ENCODE measurements at regions not wholly inside any gene's neighbourhood (a gene's known extent, or its start where the extent isn't known, plus 50 kb on each side); places are given as distances from the start of the nearest gene placed in this dataset.
"Not testable (repeated sequence)": the region's sequence is repeated elsewhere in the genome, so short reads cannot be mapped to it uniquely, and the experiment has no call there.

DNA sequence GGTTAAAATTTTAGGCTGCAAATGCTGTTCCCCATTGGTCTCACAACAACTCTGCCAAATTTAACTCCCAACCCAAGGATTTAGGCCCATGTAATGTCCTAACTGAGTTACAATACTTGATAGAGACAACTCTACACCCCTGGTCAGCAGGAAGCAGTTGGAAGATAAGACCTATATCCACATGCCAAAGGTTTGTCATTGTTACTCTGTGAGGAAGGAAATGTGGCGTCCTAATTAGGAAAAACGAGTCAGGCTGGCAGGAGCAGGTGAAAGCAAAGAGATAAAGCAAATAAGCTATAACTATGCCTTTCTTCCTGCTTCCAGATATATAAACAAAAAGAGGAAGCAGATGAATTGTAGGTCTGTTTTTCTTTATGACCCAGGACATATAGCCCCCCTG, 69.1 kb downstream of the SPIN4 start:
- H3K27ac ChIP-seq (ENCODE audit: low read length), result no peak overlapping the region
- H3K9me3 ChIP-seq (ENCODE audit: insufficient read depth, low read length, severe bottlenecking), result no peaks in the 10 kb centered on the region
- no peaks in the 10 kb centered on the region for H3K36me3 ChIP-seq (ENCODE audit: insufficient read depth, low read length)
- no peaks in the 10 kb centered on the region for H4K20me1 ChIP-seq (ENCODE audit: insufficient read depth, low read length)
- no peak overlapping the region for H2AFZ ChIP-seq (ENCODE audit: low read depth, low read length)
- DNase-seq (no peak), ATAC-seq (ENCODE audit: insufficient read depth, low read depth) (no peak)
- H3K79me2 ChIP-seq (ENCODE audit: insufficient read depth, low read length), result no peaks in the 10 kb centered on the region
- no peak overlapping the region for H3K4me3 ChIP-seq (ENCODE audit: low read depth in 1 of 2, low read length in 2 of 2)
- no peaks in the 10 kb centered on the region for H3K27me3 ChIP-seq (ENCODE audit: insufficient read depth, low read length, poor library complexity)
- H3K9ac ChIP-seq (ENCODE audit: low read depth, low read length), result no peak overlapping the region
- no peak for TF ChIP-seq EZH2 (IDR thresholded peaks at IDR 0.05; ENCODE audit: borderline replicate concordance, low read depth, low read length, severe bottlenecking)
- TF ChIP-seq, protein P1, sequence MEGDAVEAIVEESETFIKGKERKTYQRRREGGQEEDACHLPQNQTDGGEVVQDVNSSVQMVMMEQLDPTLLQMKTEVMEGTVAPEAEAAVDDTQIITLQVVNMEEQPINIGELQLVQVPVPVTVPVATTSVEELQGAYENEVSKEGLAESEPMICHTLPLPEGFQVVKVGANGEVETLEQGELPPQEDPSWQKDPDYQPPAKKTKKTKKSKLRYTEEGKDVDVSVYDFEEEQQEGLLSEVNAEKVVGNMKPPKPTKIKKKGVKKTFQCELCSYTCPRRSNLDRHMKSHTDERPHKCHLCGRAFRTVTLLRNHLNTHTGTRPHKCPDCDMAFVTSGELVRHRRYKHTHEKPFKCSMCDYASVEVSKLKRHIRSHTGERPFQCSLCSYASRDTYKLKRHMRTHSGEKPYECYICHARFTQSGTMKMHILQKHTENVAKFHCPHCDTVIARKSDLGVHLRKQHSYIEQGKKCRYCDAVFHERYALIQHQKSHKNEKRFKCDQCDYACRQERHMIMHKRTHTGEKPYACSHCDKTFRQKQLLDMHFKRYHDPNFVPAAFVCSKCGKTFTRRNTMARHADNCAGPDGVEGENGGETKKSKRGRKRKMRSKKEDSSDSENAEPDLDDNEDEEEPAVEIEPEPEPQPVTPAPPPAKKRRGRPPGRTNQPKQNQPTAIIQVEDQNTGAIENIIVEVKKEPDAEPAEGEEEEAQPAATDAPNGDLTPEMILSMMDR (IDR thresholded peaks at IDR 0.05; ENCODE audit: borderline replicate concordance, extremely low read depth, low read length, poor library complexity, severe bottlenecking), result no peak
- H3K4me1 ChIP-seq (ENCODE audit: insufficient read depth, low read length), result no peaks in the 10 kb centered on the region
- H3K4me2 ChIP-seq (ENCODE audit: insufficient read depth, low read length), result no peak overlapping the region

DNA sequence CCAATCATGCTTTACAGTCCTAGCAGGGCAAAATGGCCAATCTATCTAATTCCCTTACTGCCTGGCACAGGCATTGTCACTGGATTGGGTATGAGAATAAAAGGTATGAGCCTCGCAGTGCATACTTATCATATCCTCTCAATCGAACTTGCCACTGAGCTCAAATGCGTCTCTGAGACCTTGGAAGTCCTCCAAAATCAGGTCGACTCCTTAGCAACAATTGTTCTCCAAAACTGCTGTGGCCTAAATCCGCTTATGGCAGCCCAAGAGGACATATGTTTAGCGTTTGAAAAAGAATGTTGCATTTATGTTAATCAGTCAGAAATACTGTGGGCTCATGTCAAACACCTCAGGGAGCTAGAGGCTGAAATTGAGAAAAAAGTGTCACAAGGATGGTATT, 69.7 kb downstream of the SPIN4 start:
- H4K20me1 ChIP-seq (ENCODE audit: insufficient read depth, low read length), result no peaks in the 10 kb centered on the region
- ATAC-seq (ENCODE audit: insufficient read depth, low read depth), result no peak
- H3K4me1 ChIP-seq (ENCODE audit: insufficient read depth, low read length), result no peaks in the 10 kb centered on the region
- no peak overlapping the region for H3K4me2 ChIP-seq (ENCODE audit: insufficient read depth, low read length)
- no peak overlapping the region for H3K27ac ChIP-seq (ENCODE audit: low read length)
- DNase-seq, result no peak
- H3K27me3 ChIP-seq (ENCODE audit: insufficient read depth, low read length, poor library complexity), result no peaks in the 10 kb centered on the region
- H3K79me2 ChIP-seq (ENCODE audit: insufficient read depth, low read length), result no peaks in the 10 kb centered on the region
- no peak overlapping the region for H2AFZ ChIP-seq (ENCODE audit: low read depth, low read length)
- no peaks in the 10 kb centered on the region for H3K9me3 ChIP-seq (ENCODE audit: insufficient read depth, low read length, severe bottlenecking)
- H3K36me3 ChIP-seq (ENCODE audit: insufficient read depth, low read length), result no peaks in the 10 kb centered on the region
- TF ChIP-seq EZH2 (IDR thresholded peaks at IDR 0.05; ENCODE audit: borderline replicate concordance, low read depth, low read length, severe bottlenecking), result no peak
- TF ChIP-seq, protein P1 (IDR thresholded peaks at IDR 0.05; ENCODE audit: borderline replicate concordance, extremely low read depth, low read length, poor library complexity, severe bottlenecking), result no peak
- no peak overlapping the region for H3K9ac ChIP-seq (ENCODE audit: low read depth, low read length)
- no peak overlapping the region for H3K4me3 ChIP-seq (ENCODE audit: low read depth in 1 of 2, low read length in 2 of 2)

DNA sequence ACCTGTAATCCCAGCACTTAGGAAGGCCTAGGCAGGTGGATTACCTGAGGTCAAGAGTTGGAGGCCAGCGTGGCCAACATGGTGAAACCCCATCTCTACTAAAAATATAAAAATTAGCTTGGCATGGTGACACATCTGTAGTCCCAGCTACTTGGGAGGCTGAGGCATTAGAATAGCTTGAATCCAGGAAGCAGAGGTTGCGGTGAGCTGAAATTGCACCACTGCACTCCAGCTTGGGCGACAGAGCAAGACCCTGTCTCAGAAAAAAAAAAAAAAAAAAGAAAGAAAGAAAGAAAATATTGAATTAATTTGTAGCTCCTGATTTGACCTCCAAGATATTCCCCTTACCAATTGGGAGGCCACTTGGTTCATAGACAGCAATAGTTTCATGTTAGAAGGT, 73.7 kb downstream of the SPIN4 start:
- H3K36me3 ChIP-seq (ENCODE audit: insufficient read depth, low read length); DNase-seq; H3K79me2 ChIP-seq (ENCODE audit: insufficient read depth, low read length); H3K4me2 ChIP-seq (ENCODE audit: insufficient read depth, low read length); H3K4me1 ChIP-seq (ENCODE audit: insufficient read depth, low read length); H4K20me1 ChIP-seq (ENCODE audit: insufficient read depth, low read length); H3K9ac ChIP-seq (ENCODE audit: low read depth, low read length); H3K27me3 ChIP-seq (ENCODE audit: insufficient read depth, low read length, poor library complexity); H3K27ac ChIP-seq (ENCODE audit: low read length); H2AFZ ChIP-seq (ENCODE audit: low read depth, low read length); H3K9me3 ChIP-seq (ENCODE audit: insufficient read depth, low read length, severe bottlenecking); H3K4me3 ChIP-seq (ENCODE audit: low read depth in 1 of 2, low read length in 2 of 2); ATAC-seq (ENCODE audit: insufficient read depth, low read depth): not testable (repeated sequence)

GRCh38 chrX:63275127-63275526, 76.0 kb downstream of the SPIN4 start:
- no peak overlapping the region for H2AFZ ChIP-seq (ENCODE audit: low read depth, low read length)
- no peaks in the 10 kb centered on the region for H3K36me3 ChIP-seq (ENCODE audit: insufficient read depth, low read length)
- no peaks in the 10 kb centered on the region for H3K27me3 ChIP-seq (ENCODE audit: insufficient read depth, low read length, poor library complexity)
- H3K4me3 ChIP-seq (ENCODE audit: low read depth in 1 of 2, low read length in 2 of 2), result no peak overlapping the region
- ATAC-seq (ENCODE audit: insufficient read depth, low read depth) (peak; percentile 56; the same call in 1 of the 3 replicates), DNase-seq (peak; percentile 50)
- no peak overlapping the region for H3K9ac ChIP-seq (ENCODE audit: low read depth, low read length)
- no peak overlapping the region for H3K4me2 ChIP-seq (ENCODE audit: insufficient read depth, low read length)
- no peaks in the 10 kb centered on the region for H3K79me2 ChIP-seq (ENCODE audit: insufficient read depth, low read length)
- no peaks in the 10 kb centered on the region for H3K4me1 ChIP-seq (ENCODE audit: insufficient read depth, low read length)
- H3K27ac ChIP-seq (ENCODE audit: low read length), result no peak overlapping the region
- TF ChIP-seq, protein P1 (IDR thresholded peaks at IDR 0.05; ENCODE audit: borderline replicate concordance, extremely low read depth, low read length, poor library complexity, severe bottlenecking), result peak; percentile 75
- no peak for TF ChIP-seq EZH2 (IDR thresholded peaks at IDR 0.05; ENCODE audit: borderline replicate concordance, low read depth, low read length, severe bottlenecking)
- H3K9me3 ChIP-seq (ENCODE audit: insufficient read depth, low read length, severe bottlenecking), result no peaks in the 10 kb centered on the region
- H4K20me1 ChIP-seq (ENCODE audit: insufficient read depth, low read length), result no peaks in the 10 kb centered on the region

Data from DND-41 (cell line).